ENCODE measurements at regions not wholly inside any gene's neighbourhood (a gene's known extent, or its start where the extent isn't known, plus 50 kb on each side); places are given as distances from the start of the nearest gene placed in this dataset.

DNA sequence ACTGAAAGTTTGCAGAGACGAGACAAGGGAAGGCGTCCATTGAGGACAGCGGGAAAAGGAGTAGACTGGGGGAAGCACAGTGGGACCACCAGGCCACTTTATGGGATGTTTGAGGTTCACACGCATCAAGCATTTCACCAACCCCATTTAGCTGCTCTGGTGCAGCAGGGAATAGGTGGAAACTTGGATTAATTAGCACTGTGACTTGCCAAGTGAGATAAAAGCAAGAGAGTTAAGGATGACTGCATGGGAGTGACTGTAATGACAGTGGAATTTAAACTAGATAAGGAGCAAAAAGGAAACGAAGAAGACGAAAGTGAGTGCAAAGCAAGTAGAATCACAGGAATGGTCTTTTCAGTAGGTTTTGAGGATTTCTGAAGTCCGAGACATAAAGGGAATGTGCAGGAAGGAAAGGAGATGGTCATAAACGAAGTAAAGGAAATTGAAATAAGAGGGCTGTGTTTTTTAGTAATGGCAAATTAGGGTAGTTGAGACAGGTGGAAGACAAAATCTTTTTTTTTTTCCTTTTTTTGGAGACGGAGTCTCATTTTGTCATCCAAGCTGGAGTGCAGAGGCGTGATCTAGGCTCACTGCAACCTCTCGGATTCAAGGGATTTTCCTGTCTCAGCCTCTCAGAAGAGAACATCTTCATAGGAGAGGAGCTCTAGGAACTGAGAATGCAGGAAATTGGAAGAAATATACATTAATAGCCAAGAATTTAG lies 119.0 kb upstream of the MAP9 start (continued):
- TF ChIP-seq FOSB (CRISPR knock-in tag; IDR thresholded peaks at IDR 0.05) (no peak), CHD4 (IDR thresholded peaks at IDR 0.05; ENCODE audit: borderline replicate concordance) (no peak), ZC3H11A (IDR thresholded peaks at IDR 0.05) (no peak), RNF2 (IDR thresholded peaks at IDR 0.05; ENCODE audit: borderline replicate concordance, low read depth) (no peak)

DNA sequence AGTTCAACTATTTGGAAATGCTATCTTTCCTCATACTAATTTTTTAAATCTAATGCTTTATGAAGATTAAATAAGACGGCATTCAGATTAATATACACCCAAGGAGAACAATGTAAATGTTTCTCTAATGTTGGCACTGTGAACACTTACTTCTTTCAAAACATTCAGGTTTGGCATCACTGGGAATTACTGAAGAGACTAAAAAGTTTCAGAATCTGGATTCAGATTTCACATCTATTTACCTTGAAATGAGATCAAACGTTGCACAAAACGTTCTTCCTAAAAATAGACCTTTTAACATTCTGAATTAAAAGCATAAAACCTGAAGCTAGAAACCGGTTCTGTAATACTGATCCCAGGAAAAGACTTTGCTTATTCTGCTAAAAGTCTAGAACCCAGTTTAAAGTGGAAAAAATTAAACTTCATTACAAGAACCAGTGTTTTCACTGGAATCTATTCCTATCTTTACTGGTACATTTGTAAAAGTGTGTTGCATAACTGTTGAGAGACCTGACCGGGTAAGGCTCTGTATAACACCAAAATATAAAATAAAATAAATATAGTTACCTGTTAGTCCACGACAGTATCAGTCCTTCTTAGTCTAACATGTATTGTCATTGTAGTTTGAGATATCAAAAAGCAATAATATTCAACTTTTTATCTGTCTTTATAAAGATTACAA lies 117.4 kb upstream of the MAP9 start:
- CTCF ChIA-PET: no interaction called here
- WGBS (ENCODE audit: missing lambda C conversion rate): under 1% methylated on average over 6 of the region's 6 CpGs
- Histone ChIP-seq H3K4me2 (no peak overlapping the region), H3K4me3 (no peak overlapping the region), H3K4me1 (no peaks in the 10 kb centered on the region), H3K9me3 (no peaks in the 10 kb centered on the region), H3K27ac (no peak overlapping the region)
- no peak for TF ChIP-seq MAZ (IDR thresholded peaks at IDR 0.05; ENCODE audit: borderline replicate concordance, low read depth, low read length)
- TF ChIP-seq NR3C1 (IDR thresholded peaks at IDR 0.05): no peak
- no peak for TF ChIP-seq MAFK (IDR thresholded peaks at IDR 0.05; ENCODE audit: partially characterized antibody)
- TF ChIP-seq SMC3 (IDR thresholded peaks at IDR 0.05): no peak
- TF ChIP-seq SREBF2 (IDR thresholded peaks at IDR 0.05): no peak
- TF ChIP-seq MYC (IDR thresholded peaks at IDR 0.05; ENCODE audit: borderline replicate concordance, low read length): no peak
- no peak for TF ChIP-seq RCOR1 (IDR thresholded peaks at IDR 0.05; ENCODE audit: low read depth, low read length)
- TF ChIP-seq TP53 (CRISPR knock-in tag; IDR thresholded peaks at IDR 0.05): no peak
- TF ChIP-seq RAD21 (conservative IDR thresholded peaks at IDR 0.05 in 1 of 2, IDR thresholded peaks at IDR 0.05 in 1 of 2): no peak
- TF ChIP-seq ZFP36 (IDR thresholded peaks at IDR 0.05; ENCODE audit: borderline replicate concordance, partially characterized antibody): no peak
- POLR2A ChIA-PET: no interaction called here
- FAIRE-seq: no peak
- no peak for ATAC-seq
- no peak for DNase-seq (ENCODE audit: low read depth in 1 of 2, low spot score in 1 of 2)

DNA sequence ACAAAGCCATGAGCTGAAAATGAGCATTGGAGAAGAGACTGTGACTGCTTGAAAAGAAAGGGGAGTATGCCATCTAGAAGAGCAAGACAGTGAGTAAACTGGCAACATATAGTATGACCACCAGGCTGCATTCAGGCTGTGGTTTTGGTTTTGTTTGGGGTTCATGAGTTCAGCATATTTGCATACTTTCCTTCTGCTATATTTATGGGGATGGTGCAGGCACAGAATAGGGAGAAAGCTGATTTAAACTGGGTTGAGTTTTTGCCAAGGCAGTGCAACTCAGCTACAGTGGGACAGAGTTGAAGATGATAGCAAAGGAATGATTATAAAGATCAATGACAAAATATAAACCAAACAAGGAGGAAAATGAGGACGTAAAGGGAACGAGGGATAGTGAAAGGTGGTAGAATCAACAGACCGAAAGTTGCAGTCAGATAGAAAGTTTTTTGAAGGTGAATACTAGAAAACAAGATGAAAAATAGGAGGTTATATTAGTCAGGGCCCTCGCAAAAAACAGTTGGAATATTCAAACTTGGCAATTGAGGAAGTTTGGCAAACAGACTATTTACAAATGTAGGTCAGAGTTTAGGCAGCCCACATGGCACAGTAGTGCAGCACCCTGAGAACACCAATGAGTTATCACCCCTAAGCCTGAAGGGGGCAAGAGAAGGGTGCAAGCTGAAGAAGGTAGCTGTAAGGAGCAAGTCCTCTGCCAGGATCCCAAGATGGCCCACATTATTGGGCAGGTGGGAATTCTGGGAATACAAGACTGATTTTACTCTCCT lies 114.8 kb upstream of the MAP9 start:
- FAIRE-seq: no peak
- ATAC-seq: no peak
- no peaks in the 10 kb centered on the region for H3K9me3 ChIP-seq
- ChIA-PET CTCF (no interaction called here), POLR2A (no interaction called here)
- no peak overlapping the region for H3K4me2 ChIP-seq
- no peaks in the 10 kb centered on the region for H3K4me1 ChIP-seq
- H3K4me3 ChIP-seq: no peak overlapping the region
- 8% methylated on average over 4 of the region's 4 CpGs for WGBS (ENCODE audit: missing lambda C conversion rate)
- TF ChIP-seq EHMT2 (IDR thresholded peaks at IDR 0.05; ENCODE audit: low read depth) (no peak), CEBPB (IDR thresholded peaks at IDR 0.05) (no peak)
- TF ChIP-seq, protein P1, sequence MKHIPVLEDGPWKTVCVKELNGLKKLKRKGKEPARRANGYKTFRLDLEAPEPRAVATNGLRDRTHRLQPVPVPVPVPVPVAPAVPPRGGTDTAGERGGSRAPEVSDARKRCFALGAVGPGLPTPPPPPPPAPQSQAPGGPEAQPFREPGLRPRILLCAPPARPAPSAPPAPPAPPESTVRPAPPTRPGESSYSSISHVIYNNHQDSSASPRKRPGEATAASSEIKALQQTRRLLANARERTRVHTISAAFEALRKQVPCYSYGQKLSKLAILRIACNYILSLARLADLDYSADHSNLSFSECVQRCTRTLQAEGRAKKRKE (CRISPR knock-in tag; IDR thresholded peaks at IDR 0.05; ENCODE audit: low read depth): no peak
- TF ChIP-seq, protein P2, sequence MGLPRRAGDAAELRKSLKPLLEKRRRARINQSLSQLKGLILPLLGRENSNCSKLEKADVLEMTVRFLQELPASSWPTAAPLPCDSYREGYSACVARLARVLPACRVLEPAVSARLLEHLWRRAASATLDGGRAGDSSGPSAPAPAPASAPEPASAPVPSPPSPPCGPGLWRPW (IDR thresholded peaks at IDR 0.05): no peak
- H3K27ac ChIP-seq: no peak overlapping the region
- DNase-seq (ENCODE audit: low read depth in 1 of 2, low spot score in 1 of 2): no peak

DNA sequence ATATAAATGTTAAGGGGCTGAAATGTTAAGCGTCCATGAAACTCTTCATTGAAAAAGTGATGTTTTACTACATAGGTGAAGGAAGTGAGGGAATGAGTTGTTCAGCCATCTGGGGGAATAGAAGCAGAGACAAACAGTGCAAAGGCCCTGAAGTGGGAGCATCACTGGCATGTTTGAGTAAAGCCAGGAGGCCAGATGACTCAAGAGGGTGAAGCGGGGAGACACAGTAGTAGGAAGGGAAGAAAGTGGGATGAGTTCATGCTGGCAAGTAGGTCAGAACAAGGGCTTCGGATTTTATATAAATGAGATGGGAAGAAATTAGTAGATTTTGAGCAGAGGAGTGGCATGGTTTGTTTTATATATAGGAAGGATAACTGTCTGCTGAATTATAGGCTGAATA lies 112.5 kb upstream of the MAP9 start:
- no peak overlapping the region for H3K27ac ChIP-seq
- POLR2A ChIA-PET: no interaction called here
- FAIRE-seq (no peak), ATAC-seq (no peak), DNase-seq (ENCODE audit: low read depth in 1 of 2, low spot score in 1 of 2) (no peak)
- H3K4me1 ChIP-seq: no peaks in the 10 kb centered on the region
- TF ChIP-seq GATA3 (IDR thresholded peaks at IDR 0.05; ENCODE audit: borderline replicate concordance): no peak
- TF ChIP-seq, protein P3, sequence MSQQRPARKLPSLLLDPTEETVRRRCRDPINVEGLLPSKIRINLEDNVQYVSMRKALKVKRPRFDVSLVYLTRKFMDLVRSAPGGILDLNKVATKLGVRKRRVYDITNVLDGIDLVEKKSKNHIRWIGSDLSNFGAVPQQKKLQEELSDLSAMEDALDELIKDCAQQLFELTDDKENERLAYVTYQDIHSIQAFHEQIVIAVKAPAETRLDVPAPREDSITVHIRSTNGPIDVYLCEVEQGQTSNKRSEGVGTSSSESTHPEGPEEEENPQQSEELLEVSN (IDR thresholded peaks at IDR 0.05; ENCODE audit: borderline replicate concordance, low read depth): no peak
- TF ChIP-seq, protein P4, sequence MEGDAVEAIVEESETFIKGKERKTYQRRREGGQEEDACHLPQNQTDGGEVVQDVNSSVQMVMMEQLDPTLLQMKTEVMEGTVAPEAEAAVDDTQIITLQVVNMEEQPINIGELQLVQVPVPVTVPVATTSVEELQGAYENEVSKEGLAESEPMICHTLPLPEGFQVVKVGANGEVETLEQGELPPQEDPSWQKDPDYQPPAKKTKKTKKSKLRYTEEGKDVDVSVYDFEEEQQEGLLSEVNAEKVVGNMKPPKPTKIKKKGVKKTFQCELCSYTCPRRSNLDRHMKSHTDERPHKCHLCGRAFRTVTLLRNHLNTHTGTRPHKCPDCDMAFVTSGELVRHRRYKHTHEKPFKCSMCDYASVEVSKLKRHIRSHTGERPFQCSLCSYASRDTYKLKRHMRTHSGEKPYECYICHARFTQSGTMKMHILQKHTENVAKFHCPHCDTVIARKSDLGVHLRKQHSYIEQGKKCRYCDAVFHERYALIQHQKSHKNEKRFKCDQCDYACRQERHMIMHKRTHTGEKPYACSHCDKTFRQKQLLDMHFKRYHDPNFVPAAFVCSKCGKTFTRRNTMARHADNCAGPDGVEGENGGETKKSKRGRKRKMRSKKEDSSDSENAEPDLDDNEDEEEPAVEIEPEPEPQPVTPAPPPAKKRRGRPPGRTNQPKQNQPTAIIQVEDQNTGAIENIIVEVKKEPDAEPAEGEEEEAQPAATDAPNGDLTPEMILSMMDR (IDR thresholded peaks at IDR 0.05): no peak
- WGBS (ENCODE audit: missing lambda C conversion rate): 11% methylated on average over 3 of the region's 3 CpGs
- no peak overlapping the region for H3K4me2 ChIP-seq
- H3K4me3 ChIP-seq: no peak overlapping the region
- H3K9me3 ChIP-seq: no peaks in the 10 kb centered on the region
- CTCF ChIA-PET: interaction anchor here (0.7 kb wide), 1 partner anchor 695 kb away, joined by 3 read pairs; no protein-coding TSS in a partner anchor

Data from A549 (cell line).